AG04450 (cell line): ENCODE measurements at regions not wholly inside any gene's neighbourhood (a gene's known extent, or its start where the extent isn't known, plus 50 kb on each side); places are given as distances from the start of the nearest gene placed in this dataset.

Experiments
- CTCF ChIA-PET: fragments of 300-600, 350-600 bp; formaldehyde crosslinking; extraction: SDS; loops from one replicate; lab custom pipeline; 2022; ENCODE audit warnings: antibody characterized with exemption, inconsistent platforms; lab: Charles Lee
- POLR2A ChIA-PET: fragments of 350-600 bp; formaldehyde crosslinking; extraction: SDS; loops from one replicate; lab custom pipeline; 2021; ENCODE audit warnings: antibody characterized with exemption, inconsistent platforms; lab: Yijun Ruan, JAX
- DNase-seq: peaks from one replicate; pipeline ENCODE4 v3.0.0-alpha.2; 2011; ENCODE audit warnings: low read depth, low spot score
- H3K27ac ChIP-seq: one replicate; pipeline ENCODE4 v1.5.1; 2012; ENCODE audit warnings: low read depth, low read length, control low read depth
- H3K27me3 ChIP-seq: one replicate; pipeline ENCODE4 v1.6.0; 2012; ENCODE audit warnings: low read length; ENCODE audit not compliant: control insufficient read depth, insufficient read depth
- H3K4me3 ChIP-seq: 2 replicates; pipeline ENCODE4 v1.5.1; 2011; ENCODE audit warnings: mild to moderate bottlenecking, low read depth, low read length, control low read depth
- H3K9me3 ChIP-seq: 2 replicates; pipeline ENCODE4 v1.5.1; 2012; ENCODE audit warnings: low read length; ENCODE audit not compliant: control insufficient read depth, insufficient read depth
- CTCF ChIP-seq: IDR thresholded peaks from 2 replicates; pipeline ENCODE4 v1.5.1; 2011; ENCODE audit warnings: low read depth, low read length, control low read depth, inconsistent platforms

DNA sequence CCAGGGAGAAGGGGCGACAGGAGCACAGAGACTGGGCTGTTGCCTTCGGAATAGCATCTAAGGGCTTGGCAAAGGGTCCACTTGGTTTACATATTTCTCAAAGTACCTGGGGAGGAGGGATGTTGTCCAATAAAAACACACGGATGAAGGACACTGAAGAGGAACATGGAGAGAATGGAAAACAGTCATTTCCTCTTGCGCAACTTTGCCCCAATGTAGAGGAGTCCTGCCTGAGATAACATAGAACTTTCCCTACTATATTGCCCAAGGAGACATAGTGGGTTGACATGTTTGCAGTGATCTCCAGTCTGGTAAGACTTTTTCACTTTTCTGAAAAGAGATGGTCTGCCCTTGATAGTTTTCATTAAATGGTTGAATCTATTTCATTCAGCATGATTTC, 468.8 kb upstream of the SUCLG2 start:
- no peaks in the 10 kb centered on the region; the same call in 1 of the 2 replicates for H3K9me3 ChIP-seq
- CTCF ChIA-PET: no interaction called here
- H3K27ac ChIP-seq: no peak overlapping the region
- no peaks in the 10 kb centered on the region for H3K27me3 ChIP-seq
- POLR2A ChIA-PET: no interaction called here
- H3K4me3 ChIP-seq: no peak overlapping the region
- no peak for TF ChIP-seq CTCF
- no peak for DNase-seq

GRCh38 chr3:68121287-68121686, 466.9 kb upstream of the SUCLG2 start:
- H3K27ac ChIP-seq: no peak overlapping the region
- no peak overlapping the region for H3K4me3 ChIP-seq
- no peak for DNase-seq
- no peak for TF ChIP-seq CTCF
- ChIA-PET POLR2A (no interaction called here), CTCF (no interaction called here)
- no peaks in the 10 kb centered on the region for H3K27me3 ChIP-seq
- no peaks in the 10 kb centered on the region for H3K9me3 ChIP-seq

- ChIA-PET POLR2A (no interaction called here), CTCF (no interaction called here)
- DNase-seq: no peak
- Histone ChIP-seq H3K9me3 (no peaks in the 10 kb centered on the region), H3K27me3 (no peaks in the 10 kb centered on the region), H3K4me3 (no peak overlapping the region), H3K27ac (no peak overlapping the region)
- no peak for TF ChIP-seq CTCF
These were observed 462.2 kb upstream of the SUCLG2 start for GRCh38 chr3:68116580-68116979.

DNA sequence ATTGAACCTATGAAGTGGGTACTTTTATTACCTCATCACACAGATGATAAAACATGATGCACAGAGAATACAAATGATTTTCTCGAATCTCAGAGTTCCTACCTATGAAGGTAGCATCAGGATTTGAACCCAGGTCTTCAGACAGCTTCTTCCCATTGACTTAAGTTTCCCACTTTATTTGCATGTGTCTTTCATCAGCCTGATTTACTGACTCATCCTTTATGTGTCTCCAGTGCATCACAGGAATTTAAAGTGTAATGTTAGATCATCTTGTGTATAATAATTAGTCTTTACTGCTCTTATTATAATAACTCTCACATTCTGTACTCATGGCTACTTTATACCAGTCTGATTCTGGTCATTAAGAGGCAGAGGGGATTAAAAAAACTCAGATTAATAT, 449.4 kb upstream of the SUCLG2 start:
- Histone ChIP-seq H3K4me3 (no peak overlapping the region), H3K27me3 (no peaks in the 10 kb centered on the region), H3K27ac (no peak overlapping the region), H3K9me3 (no peaks in the 10 kb centered on the region)
- no peak for TF ChIP-seq CTCF
- no peak for DNase-seq
- CTCF ChIA-PET: no interaction called here
- POLR2A ChIA-PET: no interaction called here

DNA sequence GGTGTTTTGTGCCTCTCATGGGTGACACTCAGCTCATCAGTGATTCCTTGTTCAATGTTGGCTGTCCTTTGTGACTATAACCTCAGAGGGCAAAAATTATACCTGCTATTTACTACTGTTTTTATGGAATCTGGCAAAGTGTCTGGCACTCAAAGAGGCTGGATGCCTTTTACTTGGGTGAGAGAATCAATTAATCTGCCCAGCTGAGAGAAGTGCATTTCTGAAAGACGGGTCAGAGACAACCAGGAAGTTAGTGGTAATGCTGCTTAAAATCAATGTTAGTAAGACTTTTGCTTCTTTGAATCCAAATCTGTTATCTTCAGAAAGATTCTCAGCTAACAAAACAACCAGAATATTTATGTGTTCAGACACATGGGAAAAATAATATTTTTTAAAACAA, 436.2 kb upstream of the SUCLG2 start:
- no peak overlapping the region for H3K27ac ChIP-seq
- H3K4me3 ChIP-seq: no peak overlapping the region
- no peak for DNase-seq
- no peak for TF ChIP-seq CTCF
- H3K27me3 ChIP-seq: no peaks in the 10 kb centered on the region
- ChIA-PET CTCF (no interaction called here), POLR2A (no interaction called here)
- H3K9me3 ChIP-seq: no peaks in the 10 kb centered on the region
